ENCODE measurements at regions not wholly inside any gene's neighbourhood (a gene's known extent, or its start where the extent isn't known, plus 50 kb on each side); places are given as distances from the start of the nearest gene placed in this dataset.

DNA sequence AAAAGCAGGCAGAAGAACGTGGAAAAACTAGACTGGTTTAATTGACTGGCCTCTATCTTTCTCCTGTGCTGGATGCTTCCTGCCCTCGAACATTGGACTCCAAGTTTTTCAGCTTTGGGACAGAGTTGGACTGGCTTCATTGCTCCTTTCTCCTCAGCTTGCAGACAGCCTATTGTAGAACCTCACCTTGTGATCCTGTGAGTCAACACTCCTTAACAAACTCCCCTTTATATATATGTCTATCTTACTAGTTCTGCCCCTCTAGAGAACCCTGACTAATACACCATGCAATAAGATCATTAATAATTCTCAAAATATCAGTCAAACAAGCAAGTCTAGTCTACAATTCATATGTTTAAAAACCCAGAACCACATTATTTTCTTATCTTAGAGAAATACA is 662.4 kb downstream of the TBC1D4 start:
- H3K36me3 Mint-ChIP-seq: no peaks in the 10 kb centered on the region
- TF ChIP-seq, protein P1, sequence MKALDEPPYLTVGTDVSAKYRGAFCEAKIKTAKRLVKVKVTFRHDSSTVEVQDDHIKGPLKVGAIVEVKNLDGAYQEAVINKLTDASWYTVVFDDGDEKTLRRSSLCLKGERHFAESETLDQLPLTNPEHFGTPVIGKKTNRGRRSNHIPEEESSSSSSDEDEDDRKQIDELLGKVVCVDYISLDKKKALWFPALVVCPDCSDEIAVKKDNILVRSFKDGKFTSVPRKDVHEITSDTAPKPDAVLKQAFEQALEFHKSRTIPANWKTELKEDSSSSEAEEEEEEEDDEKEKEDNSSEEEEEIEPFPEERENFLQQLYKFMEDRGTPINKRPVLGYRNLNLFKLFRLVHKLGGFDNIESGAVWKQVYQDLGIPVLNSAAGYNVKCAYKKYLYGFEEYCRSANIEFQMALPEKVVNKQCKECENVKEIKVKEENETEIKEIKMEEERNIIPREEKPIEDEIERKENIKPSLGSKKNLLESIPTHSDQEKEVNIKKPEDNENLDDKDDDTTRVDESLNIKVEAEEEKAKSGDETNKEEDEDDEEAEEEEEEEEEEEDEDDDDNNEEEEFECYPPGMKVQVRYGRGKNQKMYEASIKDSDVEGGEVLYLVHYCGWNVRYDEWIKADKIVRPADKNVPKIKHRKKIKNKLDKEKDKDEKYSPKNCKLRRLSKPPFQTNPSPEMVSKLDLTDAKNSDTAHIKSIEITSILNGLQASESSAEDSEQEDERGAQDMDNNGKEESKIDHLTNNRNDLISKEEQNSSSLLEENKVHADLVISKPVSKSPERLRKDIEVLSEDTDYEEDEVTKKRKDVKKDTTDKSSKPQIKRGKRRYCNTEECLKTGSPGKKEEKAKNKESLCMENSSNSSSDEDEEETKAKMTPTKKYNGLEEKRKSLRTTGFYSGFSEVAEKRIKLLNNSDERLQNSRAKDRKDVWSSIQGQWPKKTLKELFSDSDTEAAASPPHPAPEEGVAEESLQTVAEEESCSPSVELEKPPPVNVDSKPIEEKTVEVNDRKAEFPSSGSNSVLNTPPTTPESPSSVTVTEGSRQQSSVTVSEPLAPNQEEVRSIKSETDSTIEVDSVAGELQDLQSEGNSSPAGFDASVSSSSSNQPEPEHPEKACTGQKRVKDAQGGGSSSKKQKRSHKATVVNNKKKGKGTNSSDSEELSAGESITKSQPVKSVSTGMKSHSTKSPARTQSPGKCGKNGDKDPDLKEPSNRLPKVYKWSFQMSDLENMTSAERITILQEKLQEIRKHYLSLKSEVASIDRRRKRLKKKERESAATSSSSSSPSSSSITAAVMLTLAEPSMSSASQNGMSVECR (CRISPR knock-in tag; IDR thresholded peaks at IDR 0.05; ENCODE audit: borderline replicate concordance): no peak
- TF ChIP-seq, protein P2, sequence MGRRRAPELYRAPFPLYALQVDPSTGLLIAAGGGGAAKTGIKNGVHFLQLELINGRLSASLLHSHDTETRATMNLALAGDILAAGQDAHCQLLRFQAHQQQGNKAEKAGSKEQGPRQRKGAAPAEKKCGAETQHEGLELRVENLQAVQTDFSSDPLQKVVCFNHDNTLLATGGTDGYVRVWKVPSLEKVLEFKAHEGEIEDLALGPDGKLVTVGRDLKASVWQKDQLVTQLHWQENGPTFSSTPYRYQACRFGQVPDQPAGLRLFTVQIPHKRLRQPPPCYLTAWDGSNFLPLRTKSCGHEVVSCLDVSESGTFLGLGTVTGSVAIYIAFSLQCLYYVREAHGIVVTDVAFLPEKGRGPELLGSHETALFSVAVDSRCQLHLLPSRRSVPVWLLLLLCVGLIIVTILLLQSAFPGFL (CRISPR knock-in tag; IDR thresholded peaks at IDR 0.05; ENCODE audit: borderline replicate concordance): no peak
- TF ChIP-seq GTF2I (CRISPR knock-in tag; conservative IDR thresholded peaks at IDR 0.05) (no peak), ZNF317 (CRISPR knock-in tag; IDR thresholded peaks at IDR 0.05; ENCODE audit: borderline replicate concordance, low read depth) (no peak), SMAD3 (CRISPR knock-in tag; IDR thresholded peaks at IDR 0.05; ENCODE audit: borderline replicate concordance) (no peak), FOXK1 (CRISPR knock-in tag; IDR thresholded peaks at IDR 0.05) (no peak), ZNF138 (CRISPR knock-in tag; conservative IDR thresholded peaks at IDR 0.05) (no peak), NR2C2 (CRISPR knock-in tag; IDR thresholded peaks at IDR 0.05) (no peak), TCF7 (CRISPR knock-in tag; IDR thresholded peaks at IDR 0.05; ENCODE audit: low read depth) (no peak), TEAD4 (CRISPR knock-in tag; IDR thresholded peaks at IDR 0.05) (no peak)
- TF ChIP-seq, protein P3, sequence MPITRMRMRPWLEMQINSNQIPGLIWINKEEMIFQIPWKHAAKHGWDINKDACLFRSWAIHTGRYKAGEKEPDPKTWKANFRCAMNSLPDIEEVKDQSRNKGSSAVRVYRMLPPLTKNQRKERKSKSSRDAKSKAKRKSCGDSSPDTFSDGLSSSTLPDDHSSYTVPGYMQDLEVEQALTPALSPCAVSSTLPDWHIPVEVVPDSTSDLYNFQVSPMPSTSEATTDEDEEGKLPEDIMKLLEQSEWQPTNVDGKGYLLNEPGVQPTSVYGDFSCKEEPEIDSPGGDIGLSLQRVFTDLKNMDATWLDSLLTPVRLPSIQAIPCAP (CRISPR knock-in tag; IDR thresholded peaks at IDR 0.05): no peak
- TF ChIP-seq, protein P4, sequence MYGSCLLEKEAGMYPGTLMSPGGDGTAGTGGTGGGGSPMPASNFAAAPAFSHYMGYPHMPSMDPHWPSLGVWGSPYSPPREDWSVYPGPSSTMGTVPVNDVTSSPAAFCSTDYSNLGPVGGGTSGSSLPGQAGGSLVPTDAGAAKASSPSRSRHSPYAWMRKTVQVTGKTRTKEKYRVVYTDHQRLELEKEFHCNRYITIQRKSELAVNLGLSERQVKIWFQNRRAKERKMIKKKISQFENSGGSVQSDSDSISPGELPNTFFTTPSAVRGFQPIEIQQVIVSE (CRISPR knock-in tag; IDR thresholded peaks at IDR 0.05; ENCODE audit: borderline replicate concordance): no peak
- TF ChIP-seq, protein P5, sequence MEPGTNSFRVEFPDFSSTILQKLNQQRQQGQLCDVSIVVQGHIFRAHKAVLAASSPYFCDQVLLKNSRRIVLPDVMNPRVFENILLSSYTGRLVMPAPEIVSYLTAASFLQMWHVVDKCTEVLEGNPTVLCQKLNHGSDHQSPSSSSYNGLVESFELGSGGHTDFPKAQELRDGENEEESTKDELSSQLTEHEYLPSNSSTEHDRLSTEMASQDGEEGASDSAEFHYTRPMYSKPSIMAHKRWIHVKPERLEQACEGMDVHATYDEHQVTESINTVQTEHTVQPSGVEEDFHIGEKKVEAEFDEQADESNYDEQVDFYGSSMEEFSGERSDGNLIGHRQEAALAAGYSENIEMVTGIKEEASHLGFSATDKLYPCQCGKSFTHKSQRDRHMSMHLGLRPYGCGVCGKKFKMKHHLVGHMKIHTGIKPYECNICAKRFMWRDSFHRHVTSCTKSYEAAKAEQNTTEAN (CRISPR knock-in tag; IDR thresholded peaks at IDR 0.05): no peak
- TF ChIP-seq, protein P6, sequence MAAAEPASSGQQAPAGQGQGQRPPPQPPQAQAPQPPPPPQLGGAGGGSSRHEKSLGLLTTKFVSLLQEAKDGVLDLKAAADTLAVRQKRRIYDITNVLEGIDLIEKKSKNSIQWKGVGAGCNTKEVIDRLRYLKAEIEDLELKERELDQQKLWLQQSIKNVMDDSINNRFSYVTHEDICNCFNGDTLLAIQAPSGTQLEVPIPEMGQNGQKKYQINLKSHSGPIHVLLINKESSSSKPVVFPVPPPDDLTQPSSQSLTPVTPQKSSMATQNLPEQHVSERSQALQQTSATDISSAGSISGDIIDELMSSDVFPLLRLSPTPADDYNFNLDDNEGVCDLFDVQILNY (CRISPR knock-in tag; IDR thresholded peaks at IDR 0.05): no peak
- TF ChIP-seq, protein P7, sequence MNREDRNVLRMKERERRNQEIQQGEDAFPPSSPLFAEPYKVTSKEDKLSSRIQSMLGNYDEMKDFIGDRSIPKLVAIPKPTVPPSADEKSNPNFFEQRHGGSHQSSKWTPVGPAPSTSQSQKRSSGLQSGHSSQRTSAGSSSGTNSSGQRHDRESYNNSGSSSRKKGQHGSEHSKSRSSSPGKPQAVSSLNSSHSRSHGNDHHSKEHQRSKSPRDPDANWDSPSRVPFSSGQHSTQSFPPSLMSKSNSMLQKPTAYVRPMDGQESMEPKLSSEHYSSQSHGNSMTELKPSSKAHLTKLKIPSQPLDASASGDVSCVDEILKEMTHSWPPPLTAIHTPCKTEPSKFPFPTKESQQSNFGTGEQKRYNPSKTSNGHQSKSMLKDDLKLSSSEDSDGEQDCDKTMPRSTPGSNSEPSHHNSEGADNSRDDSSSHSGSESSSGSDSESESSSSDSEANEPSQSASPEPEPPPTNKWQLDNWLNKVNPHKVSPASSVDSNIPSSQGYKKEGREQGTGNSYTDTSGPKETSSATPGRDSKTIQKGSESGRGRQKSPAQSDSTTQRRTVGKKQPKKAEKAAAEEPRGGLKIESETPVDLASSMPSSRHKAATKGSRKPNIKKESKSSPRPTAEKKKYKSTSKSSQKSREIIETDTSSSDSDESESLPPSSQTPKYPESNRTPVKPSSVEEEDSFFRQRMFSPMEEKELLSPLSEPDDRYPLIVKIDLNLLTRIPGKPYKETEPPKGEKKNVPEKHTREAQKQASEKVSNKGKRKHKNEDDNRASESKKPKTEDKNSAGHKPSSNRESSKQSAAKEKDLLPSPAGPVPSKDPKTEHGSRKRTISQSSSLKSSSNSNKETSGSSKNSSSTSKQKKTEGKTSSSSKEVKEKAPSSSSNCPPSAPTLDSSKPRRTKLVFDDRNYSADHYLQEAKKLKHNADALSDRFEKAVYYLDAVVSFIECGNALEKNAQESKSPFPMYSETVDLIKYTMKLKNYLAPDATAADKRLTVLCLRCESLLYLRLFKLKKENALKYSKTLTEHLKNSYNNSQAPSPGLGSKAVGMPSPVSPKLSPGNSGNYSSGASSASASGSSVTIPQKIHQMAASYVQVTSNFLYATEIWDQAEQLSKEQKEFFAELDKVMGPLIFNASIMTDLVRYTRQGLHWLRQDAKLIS (CRISPR knock-in tag; IDR thresholded peaks at IDR 0.05; ENCODE audit: borderline replicate concordance): no peak
- POLR2A ChIA-PET: no interaction called here

More for the DNA sequence above, 662.4 kb downstream of the TBC1D4 start:
- H3K27ac Mint-ChIP-seq: no peak overlapping the region
- CTCF ChIA-PET: no interaction called here
- H3K4me3 Mint-ChIP-seq: no peak overlapping the region
- no peaks in the 10 kb centered on the region for H3K4me1 Mint-ChIP-seq
- H3K27me3 Mint-ChIP-seq (ENCODE audit: low read depth): no peaks in the 10 kb centered on the region
- peaks cover 9% of the 10 kb centered on the region for H3K9me3 Mint-ChIP-seq
- no peak for DNase-seq (ENCODE audit: low spot score)
- no peak for ATAC-seq

Data from WTC11 (cell line).